RKO (cell line): ENCODE measurements at regions not wholly inside any gene's neighbourhood (a gene's known extent, or its start where the extent isn't known, plus 50 kb on each side); places are given as distances from the start of the nearest gene placed in this dataset.

Experiments used
- DNase-seq: peaks from one replicate; pipeline ENCODE4 v3.0.0-alpha.2; 2016; ENCODE audit warnings: low spot score

DNA sequence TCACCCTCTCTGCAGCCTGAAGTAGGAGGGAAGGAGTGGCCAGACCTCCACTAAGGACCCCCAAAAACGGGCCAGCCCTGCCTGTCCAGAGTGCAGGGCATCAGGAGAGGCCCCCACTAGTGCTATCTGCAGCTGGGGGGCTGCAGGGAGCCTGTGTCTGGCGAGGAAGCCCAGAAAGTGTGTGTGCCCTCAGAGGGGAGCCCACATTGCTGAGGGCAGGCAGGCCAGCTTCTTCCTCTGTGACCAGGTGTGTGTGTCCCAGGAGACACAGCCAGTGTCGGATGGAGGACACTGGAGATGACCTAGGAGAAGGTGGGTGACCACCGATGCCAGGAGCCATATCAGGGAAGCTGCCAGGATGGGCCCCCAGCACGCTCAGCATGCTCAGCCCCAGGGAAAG, 218.7 kb downstream of the IRX2 start:
- no peak for DNase-seq

DNA sequence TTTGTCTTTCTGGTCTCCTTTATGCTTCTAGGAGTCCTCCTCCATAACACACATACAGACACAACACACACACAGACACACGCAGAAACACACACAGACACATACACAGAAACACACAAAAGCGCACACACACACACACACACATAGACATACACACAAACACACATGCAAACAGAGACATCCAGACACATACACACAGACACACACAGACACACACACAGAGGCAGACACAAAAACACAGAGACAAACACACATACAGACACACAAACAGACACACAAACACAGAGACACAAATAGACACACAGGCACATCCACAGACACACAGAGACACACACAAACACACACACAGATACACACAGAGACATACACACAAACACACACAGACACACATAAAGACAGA, 220.2 kb downstream of the IRX2 start:
- no peak for DNase-seq

DNA sequence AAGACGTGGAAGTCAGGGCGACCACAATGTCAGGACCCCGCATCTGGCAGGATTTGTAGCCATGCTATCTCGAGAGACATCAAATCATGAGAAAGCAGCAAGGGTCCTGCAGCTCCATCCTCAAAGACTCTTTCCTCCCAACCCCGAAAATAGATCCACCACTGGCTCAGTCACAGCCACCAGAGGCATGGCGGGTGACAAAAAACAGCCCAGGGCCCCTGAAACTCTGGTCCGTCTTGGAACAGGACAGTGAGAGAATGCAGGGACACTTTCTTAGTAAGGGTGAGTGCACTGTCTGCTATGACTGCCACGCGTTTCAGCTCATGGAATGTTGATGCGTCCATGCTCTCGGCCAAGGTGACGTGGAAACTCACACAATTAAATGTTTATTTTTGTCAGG, 220.9 kb downstream of the IRX2 start:
- DNase-seq = no peak

DNA sequence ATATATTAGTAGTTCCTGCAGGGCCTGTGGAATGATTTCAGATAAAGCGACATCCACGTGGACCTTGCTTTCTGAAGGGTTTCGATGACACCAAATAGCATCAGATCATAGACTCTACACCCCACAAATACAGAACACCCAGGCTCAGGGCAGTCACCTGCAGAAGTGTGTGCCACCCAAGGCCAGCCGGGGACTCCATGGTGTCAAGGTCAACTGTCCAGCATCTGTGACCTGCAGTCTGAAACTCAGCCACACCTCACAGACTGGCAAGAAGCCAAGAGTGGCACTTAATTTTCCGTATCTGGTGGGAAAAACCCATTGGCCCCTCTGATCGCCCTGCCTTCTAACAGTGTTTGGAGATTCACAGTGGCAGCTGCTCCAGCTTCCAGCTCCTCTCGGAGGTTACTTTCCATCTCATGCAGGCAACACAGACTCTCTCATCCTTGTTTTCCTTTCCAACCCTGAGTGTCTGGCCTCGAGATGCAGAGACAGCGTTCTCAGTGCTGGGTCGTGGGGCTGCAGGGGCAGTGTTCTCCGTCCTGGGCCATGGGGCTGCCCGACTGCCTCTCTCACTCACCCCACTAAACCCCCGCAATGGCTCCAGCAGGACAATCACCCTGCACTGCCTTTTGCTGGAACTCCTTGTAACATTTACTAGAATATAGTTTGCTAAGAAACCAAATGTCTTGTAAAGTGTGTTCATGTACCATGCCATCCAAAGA, 221.9 kb downstream of the IRX2 start:
- DNase-seq = no peak

DNA sequence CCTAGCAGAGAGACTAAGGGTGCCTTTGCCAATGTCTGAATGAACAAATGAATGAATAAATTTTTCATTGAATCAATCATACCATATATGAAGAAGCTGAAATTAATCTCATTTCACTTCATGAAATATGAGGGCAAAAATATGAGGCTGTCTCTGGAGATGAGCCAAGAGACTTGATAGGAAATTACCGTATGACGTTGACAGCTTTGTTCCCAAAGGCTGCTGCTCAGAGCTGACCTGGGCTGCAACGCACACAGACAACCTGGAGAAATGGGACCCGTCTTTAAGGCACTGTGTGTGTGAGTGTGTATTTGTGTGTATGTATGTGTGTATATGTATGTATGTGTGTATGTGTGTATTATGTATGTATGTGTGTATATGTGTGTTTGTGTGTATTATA, 226.1 kb downstream of the IRX2 start:
- no peak for DNase-seq

DNA sequence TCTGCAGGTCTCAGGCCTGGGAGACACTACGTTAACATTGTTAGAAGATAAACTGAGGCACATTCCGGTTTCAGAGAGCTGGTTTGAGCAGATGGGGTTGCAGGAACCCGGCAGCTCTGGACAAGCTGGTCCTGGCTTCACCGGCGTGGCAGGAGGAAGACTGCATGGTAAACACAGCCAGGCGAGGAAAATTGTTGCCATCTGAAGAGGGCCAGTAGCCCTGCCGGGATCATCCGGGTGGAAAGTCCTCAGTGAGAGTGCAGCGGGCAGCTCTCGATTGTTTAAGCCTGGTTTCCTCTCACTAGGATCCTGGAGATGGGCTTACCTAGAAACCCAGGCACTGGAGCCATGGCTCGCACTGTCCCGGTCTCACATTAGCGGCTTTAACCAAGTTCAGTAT, 226.9 kb downstream of the IRX2 start:
- DNase-seq = no peak

DNA sequence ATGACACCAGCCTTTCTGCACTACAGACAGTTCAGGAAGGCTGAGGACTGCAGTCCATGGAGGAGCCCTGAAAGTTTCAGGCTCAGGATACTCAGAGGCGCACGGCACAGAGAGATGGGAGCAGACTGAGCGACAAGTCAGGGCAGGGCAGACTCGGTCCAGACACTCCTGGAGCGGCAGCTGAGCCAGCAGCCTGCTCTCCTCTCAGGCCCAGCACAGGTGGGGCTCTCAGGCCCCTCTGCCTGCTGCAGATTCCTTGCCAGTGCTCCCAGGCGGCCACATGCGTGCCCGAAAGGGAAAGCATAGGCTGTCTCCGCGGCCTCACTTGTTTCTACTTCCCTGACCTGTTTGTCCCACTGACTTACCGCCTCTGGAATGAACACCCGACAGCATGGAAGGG, 228.3 kb downstream of the IRX2 start:
- no peak for DNase-seq

DNA sequence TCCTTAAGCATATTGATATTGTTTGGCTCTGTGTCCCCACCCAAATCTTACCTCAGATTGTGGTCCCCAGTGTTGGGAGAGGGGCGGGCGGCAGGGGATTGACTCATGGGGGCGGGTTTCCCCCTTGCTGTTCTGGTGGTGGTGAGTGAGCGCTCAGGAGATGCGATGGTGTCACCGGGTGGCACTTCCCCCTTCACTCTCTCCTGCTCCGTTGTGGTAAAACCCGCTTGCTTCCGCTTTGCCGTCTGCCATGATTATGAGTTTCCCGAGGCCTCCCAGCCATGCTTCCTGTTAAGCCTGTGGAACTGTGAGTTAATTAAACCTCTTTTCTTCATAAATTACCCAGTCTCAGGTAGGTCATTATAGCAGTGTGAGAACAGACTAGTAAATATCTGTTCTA, 229.1 kb downstream of the IRX2 start:
- no peak for DNase-seq

DNA sequence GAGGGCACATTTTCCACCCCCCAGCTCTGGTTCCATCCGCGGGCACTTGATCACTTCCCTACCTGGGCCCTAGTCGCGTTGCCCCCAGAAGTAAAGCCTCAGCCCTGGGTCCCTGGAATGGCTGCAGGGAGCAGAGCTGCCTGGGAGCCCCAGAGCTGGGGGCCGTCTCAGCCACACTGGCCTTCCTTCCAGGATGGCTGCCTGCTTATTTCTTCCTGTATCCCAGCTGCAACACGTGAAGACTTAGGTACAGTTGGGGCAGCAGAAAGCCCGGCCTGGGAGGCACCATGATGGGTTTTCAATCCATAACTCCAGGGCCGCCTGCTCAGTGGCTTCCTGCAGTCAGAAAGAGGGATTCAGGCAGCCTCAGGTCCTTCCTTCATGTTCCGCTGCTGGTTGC, 232.3 kb downstream of the IRX2 start:
- DNase-seq = no peak

DNA sequence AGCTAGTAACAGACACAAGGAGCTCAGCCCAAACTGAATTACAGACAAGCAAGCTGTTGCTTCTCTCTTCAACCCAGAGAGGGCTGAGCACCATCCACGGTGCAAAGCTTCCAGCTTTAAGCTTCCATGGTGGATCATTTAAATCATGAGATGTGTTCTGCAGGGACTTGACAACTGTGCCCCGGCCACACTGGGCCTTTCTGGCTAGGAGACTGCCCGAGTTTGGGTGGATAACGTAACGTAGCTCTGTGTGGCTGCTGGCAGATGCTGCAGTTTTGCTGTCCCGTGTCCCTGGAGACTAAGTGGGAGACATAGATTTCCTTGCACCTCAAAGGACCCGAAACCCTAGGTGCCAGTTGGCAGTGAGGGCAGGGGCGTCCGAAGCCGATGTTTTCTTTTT, 234.0 kb downstream of the IRX2 start:
- no peak for DNase-seq

DNA sequence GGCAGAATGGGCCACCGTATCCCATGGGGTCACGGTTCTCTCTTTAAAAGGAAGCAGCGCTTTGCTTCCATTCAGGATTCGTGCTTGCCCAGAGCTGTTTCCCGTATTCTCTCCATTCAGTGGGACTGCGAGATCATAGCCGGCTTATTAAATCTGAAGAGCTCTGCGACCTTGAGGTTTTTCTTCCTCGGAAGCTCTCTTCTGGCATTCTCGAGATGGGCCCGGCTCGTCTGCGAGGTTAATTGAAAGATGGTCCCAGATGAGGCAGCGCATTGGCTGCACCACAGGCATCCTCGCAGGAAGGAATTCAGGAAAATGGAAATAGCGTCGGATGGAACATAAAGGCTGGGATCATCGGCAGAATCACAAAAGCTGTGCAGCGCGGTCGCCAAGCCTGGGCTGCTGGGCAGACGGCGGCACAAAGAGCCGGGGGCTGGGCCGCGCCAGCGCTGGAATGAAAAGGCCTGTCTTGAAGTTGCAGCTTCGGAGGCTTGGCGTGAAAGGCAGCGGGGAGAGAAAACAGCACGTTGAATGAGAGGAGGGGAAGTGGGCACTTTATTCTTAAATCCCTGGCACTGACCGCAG, 236.2 kb downstream of the IRX2 start:
- DNase-seq = no peak

DNA sequence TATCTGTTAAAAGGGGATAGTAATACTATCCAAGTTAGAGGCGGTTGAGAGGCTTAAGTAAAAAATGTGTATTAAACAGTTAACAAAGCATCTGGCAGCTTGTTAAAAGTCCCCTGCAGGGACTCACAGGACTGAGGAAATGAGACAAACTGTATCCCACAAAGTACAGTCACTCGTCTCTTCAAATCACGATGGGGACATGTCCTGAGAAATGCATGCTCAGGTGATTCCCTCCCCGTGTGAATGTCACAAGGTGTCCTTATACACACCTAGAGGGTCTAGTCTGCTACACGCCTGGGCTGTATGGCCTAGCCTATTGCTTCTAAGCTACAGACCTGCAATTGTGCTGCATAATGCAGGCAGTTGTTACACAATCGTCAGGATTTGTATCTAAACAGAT, 237.0 kb downstream of the IRX2 start:
- DNase-seq = no peak

DNA sequence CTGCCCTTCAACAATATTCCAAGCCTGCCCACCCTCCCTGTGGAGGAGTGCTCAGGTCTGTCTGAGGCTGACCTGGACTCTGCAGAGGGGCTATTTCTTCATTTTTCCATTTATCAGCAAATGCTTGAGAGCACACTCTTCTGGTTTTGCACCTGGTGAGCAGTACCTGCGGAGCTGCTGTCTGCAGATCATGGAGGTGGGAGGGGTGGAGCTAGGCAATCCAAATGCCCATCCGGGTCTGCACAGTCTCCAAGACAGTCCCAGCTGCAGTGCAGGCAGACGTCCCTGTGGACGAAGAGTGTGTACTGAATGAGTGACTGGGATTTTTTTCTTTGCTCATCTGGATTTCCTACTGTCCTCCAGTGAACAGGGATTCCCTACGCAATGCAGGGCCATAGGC, 239.8 kb downstream of the IRX2 start:
- no peak for DNase-seq

DNA sequence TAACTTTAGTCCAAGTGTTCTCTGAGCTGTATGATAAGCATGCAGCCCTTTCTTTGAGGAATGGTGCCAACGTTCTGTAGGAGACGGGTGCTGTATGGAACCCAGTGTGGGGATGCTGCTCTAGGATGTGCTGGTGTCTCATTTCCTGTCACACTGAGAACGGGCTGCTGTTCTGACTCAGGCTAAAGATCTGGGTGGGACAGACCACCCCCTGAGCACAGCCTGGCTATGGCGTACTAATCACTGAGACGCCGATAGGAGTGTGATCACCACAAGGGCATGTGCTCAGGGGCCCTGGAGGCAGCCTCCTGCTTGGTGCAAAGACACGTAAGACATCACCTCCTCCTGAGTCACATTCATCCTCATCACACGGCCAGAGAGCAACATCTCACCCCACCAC, 240.4 kb downstream of the IRX2 start:
- DNase-seq = no peak

DNA sequence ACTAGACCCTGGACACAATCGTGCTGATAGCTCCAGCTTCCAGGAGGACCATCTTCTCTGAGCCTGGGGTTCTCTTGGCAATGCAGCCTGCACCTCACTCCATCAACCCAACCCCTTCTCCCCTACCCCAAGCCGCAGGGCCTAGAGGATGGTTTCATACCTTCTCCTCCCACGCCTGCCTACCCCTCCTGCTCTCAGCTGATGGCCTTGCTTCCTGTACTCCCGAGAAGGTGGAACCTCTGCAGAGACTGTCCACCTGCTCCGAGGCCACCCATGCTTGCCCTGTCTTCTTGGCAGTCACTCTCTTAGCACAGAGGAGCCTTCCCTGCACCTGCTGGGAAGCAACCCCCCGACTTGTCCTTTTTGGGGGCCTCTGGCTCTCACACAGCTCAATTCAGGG, 241.9 kb downstream of the IRX2 start:
- DNase-seq = no peak

DNA sequence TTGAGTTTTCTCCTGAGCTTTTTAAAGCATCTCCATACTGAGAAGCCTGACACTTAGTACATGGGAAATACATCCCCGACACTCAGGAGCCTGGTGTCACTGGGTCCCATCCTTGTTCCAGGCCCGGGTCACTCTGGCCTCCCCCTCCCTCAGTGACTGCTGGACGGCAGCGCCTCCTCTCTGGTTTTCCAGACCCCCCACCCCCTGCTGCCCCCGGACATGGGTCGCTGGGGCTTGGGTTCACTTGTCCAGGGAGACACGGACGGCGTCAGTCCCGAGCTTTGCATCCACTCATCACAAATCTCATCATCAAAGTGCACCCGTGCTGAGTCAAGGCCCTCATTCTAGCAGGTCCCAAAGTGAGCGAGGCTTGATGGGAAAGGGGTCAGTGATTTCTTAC, 243.0 kb downstream of the IRX2 start:
- no peak for DNase-seq

DNA sequence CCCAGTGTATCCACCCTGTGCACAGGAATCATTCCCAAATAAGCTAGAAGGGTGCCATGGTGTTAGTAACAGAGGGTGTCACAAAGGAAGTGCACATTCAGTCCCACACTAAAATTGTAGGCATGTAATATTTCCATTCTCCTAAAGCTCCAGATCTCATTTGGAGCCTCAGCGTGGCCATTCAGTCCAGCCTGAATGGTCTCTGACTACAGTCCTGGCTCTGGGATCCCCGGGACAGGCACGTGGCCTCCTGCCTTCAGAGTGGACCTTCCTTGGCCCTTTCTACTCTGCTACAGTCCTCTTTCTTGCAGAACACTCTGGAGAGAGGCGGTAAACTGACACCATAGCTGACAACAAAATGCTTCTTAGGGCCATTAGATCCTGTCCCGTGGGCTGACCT, 243.9 kb downstream of the IRX2 start:
- no peak for DNase-seq

DNA sequence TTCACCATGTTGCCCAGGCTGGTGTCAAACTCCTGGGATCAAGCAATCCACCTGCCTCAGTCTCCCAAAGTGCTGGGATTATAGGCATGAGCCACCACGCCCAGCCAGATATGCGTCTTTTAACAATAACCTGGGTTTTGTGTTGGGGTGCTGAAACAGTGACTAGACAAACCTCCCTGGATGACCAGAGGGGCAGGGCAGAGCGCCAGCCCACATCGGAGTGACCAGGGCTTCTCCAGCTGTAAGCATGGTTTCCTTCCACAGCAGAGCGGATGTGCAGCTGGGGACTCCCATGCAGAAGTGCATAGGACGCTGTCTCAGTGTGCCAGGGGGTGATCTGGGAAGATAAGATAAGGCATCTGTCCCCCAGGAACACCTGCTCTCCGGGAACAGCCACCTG, 244.9 kb downstream of the IRX2 start:
- DNase-seq = no peak

DNA sequence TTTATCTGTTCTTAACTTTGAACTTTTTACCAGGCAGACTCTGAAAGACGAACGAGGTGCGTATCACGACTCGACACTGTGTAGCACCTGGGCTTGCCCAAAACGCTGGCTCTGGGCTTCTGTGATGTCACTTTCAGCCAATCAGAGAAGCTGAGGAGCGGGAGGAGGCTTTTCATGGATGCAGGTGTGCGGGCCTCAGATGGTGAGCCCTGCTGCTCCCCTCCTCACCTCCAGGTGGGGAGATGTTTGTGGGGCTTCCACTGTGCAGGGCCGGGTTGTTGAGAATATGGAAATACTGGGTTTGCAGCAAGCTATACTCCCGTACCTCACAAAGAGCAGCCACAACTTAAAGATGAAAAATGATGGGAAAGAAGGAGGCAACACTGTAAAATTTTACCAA, 246.3 kb downstream of the IRX2 start:
- DNase-seq = no peak

DNA sequence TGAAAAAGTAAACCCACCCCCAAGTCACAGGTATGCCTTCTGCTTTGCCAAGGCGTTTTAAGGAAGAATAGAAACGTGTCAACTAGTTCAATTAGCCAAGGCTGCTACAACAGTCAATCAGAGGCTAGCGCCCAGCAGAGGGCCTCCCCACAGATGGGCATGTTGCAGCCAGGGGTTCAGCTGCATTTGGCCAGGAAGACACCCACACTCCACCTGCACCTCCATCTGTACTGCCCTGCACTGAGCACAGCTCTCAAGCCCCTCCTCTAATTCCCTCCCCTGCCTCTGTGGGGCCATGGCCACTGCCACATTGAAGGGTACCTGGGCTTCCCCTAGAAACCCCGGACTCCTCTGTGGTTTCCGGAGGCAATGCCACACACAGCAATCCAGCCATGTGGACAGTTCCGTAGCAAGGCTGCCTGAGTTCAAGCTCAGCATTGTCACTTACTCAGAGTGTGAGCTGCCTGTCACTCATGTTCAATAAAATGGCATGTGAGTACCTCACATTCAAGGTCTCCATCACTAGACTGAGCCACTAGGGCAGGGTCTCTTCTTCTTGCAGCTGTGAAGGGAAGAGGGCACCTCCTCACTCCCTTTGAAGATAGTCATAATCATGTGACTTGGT, 248.4 kb downstream of the IRX2 start:
- DNase-seq = no peak

DNA sequence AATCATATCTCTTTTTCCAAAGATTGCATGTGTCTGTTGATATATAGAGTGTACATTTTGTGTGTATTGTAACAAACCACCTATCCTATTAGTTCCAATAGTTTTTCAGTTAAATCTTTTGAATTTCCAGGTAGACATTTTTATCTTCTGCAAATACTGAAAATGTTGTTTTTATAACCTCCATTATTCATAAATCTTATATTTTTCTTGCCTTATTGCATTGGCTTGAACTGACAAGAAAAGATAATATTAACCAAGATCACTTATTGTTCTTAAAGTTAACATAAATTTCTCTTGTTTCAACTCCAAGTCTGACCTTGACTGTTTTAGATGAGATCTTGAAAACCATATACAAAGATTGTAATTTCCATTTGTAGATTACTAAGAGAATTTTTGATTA, 251.6 kb downstream of the IRX2 start:
- DNase-seq = no peak

DNA sequence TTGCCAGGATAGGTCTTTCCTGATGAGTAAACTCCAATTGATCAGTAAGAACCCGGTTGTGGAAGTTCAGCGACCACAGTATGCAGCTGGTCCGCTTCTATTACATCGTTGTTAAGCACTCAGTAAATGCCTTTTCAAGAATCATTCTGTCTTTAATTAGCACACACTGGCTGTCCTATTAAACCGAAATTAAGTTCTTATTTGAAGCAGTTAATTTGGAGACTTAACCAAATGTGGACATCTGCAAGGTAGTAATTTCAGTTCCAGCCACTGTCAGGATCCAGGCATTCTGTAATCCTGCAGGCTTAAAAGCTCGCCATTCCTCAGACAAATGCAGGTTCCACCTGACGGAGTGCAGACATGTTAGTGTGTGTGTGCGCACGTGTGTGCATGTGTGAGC, 254.6 kb downstream of the IRX2 start:
- DNase-seq = no peak

DNA sequence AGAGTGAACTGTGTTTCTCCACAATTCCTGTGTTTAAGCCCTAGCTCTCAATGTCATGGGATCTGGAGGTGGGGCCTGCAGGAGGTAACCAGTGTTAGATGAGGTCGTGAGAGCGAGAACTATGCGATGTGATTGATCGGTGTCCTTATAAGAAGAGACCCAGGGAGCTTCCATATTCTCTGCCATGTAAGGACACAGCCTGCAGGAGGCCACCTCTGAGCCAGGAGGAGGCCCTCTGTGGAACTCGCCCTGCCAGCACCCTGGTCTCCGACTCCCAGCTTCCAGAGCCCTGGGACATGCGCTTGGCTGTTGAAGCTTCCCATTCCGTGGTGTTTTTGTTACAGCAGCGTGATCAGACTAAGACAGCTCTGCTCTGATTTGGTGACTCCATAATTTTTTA, 255.4 kb downstream of the IRX2 start:
- no peak for DNase-seq

DNA sequence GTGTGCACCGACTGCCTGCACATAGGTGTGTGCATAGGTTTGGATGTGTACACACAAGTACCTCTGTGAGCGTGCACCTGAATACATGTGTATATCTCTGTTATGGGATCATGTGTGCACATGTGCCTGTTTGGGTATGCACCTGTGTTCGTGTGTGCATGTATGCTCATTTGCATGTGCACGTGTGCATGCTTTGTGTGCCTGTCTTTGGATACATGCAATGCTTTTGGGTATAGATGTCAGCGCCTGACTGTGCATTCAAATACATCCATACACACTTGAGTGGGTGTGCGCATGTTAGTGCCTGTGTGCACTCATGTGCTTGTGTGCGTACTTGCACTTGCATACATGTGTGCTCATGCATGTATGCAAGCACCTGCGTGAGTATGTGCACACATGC, 258.1 kb downstream of the IRX2 start:
- no peak for DNase-seq
